SK-N-SH (cell line): ENCODE measurements at regions not wholly inside any gene's neighbourhood (a gene's known extent, or its start where the extent isn't known, plus 50 kb on each side); places are given as distances from the start of the nearest gene placed in this dataset.
"Not testable (repeated sequence)": the region's sequence is repeated elsewhere in the genome, so short reads cannot be mapped to it uniquely, and the experiment has no call there.

Experiments
- CTCF ChIA-PET: fragments of 300-600, 350-600 bp; formaldehyde crosslinking; extraction: SDS; loops from one replicate; lab custom pipeline; 2021; lab: Yijun Ruan, JAX
- POLR2A ChIA-PET: fragments of 350-600 bp; sonication (Branson Sonifier 250); formaldehyde crosslinking; extraction: SDS; loops from one replicate; lab custom pipeline; 2020; ENCODE audit warnings: antibody characterized with exemption, inconsistent platforms; lab: Yijun Ruan, JAX
- DNase-seq: peaks from one replicate; pipeline ENCODE4 v3.0.0; 2012
- H2AFZ ChIP-seq: fragments of 200-600 bp; sonication (generic); 2 replicates; pipeline ENCODE4 v1.8.1; 2016; ENCODE audit warnings: antibody characterized with exemption, mild to moderate bottlenecking, low read depth
- H3F3A ChIP-seq: fragments of 200-600 bp; sonication (generic); replicated peaks from 2 replicates; pipeline ENCODE3; 2016; ENCODE audit warnings: antibody characterized with exemption, mild to moderate bottlenecking; ENCODE audit not compliant: insufficient read depth
- H3K27ac ChIP-seq, 2 experiments: fragments of 200-500 bp in 1 of 2; fragments of 200-600 bp in 1 of 2; sonication (Bioruptor generic) in 1 of 2; sonication (generic), shearing (Covaris generic) in 1 of 2; 2 replicates each; pipeline versions ENCODE4 v1.5.1 to v1.6.1; 2014 to 2016; ENCODE audit warnings: low read depth in 2 of 2, inconsistent platforms in 1 of 2, low read length in 1 of 2, mild to moderate bottlenecking in 1 of 2, mixed read lengths in 1 of 2
- H3K27me3 ChIP-seq: fragments of 200-600 bp; sonication (generic), shearing (Covaris generic); 2 replicates; pipeline ENCODE4 v1.6.1; 2016; ENCODE audit warnings: mixed run types; ENCODE audit not compliant: insufficient read depth
- H3K36me3 ChIP-seq, 2 experiments: fragments of 200-500 bp in 1 of 2; fragments of 200-600 bp in 1 of 2; sonication (Bioruptor generic) in 1 of 2; sonication (generic) in 1 of 2; replicated peaks in 1 of 2; 2 replicates each; pipeline versions ENCODE3 to v1.5.1; 2014 to 2016; ENCODE audit warnings: low read length in 1 of 2, mild to moderate bottlenecking in 1 of 2; ENCODE audit not compliant: insufficient read depth in 2 of 2, control insufficient read depth in 1 of 2
- H3K4me1 ChIP-seq, 2 experiments: fragments of 200-500 bp in 1 of 2; fragments of 200-600 bp in 1 of 2; sonication (Bioruptor generic) in 1 of 2; sonication (generic), shearing (Covaris generic) in 1 of 2; 2 replicates each; pipeline versions ENCODE4 v1.5.1 to v1.6.1; 2014 to 2016; ENCODE audit warnings: low read depth in 1 of 2, low read length in 1 of 2, mixed run types in 1 of 2; ENCODE audit not compliant: insufficient read depth in 2 of 2, control insufficient read depth in 1 of 2
- H3K4me2 ChIP-seq: fragments of 200-600 bp; sonication (generic), shearing (Covaris generic); 2 replicates; pipeline ENCODE4 v1.6.1; 2017; ENCODE audit warnings: mixed run types
- H3K4me3 ChIP-seq, 2 experiments: fragments of 200-500 bp in 1 of 2; fragments of 200-600 bp in 1 of 2; sonication (Bioruptor generic) in 1 of 2; sonication (generic), shearing (Covaris generic) in 1 of 2; 2 replicates each; pipeline versions ENCODE4 v1.5.1 to v1.8.1; 2014 to 2016; ENCODE audit warnings: low read depth in 2 of 2, inconsistent platforms in 1 of 2, low read length in 1 of 2, mild to moderate bottlenecking in 1 of 2, mixed read lengths in 1 of 2, moderate library complexity in 1 of 2
- H3K79me2 ChIP-seq: fragments of 200-600 bp; sonication (generic); 2 replicates; pipeline ENCODE4 v1.8.1; 2017; ENCODE audit warnings: mild to moderate bottlenecking; ENCODE audit not compliant: insufficient read depth
- H3K9ac ChIP-seq: fragments of 200-600 bp; sonication (generic); 2 replicates; pipeline ENCODE4 v1.6.1; 2017; ENCODE audit warnings: mixed run types
- H3K9me2 ChIP-seq: fragments of 200-600 bp; sonication (generic); 2 replicates; pipeline ENCODE4 v1.6.1; 2017; ENCODE audit warnings: mixed run types
- H3K9me3 ChIP-seq: fragments of 200-600 bp; sonication (generic); 2 replicates; pipeline ENCODE4 v1.6.1; 2017; ENCODE audit warnings: mixed run types, mild to moderate bottlenecking, moderate library complexity
- H4K20me1 ChIP-seq: fragments of 200-600 bp; sonication (generic); 2 replicates; pipeline ENCODE4 v1.6.1; 2017; ENCODE audit warnings: mild to moderate bottlenecking, mixed run types; ENCODE audit not compliant: insufficient read depth
- CTCF ChIP-seq: fragments of 200-600 bp; sonication (generic); IDR thresholded peaks from 2 replicates; pipeline ENCODE4 v1.6.1; 2017; ENCODE audit warnings: antibody characterized with exemption, mild to moderate bottlenecking, moderate library complexity
- ELF1 ChIP-seq: IDR thresholded peaks from 2 replicates; pipeline ENCODE4 v1.4.0; 2012
- FOXJ3 ChIP-seq: sonication (generic); formaldehyde crosslinking; IDR thresholded peaks from 2 replicates; pipeline ENCODE4 v1.5.1; 2020; ENCODE audit warnings: mild to moderate bottlenecking, missing genetic modification reagents
- MEF2A ChIP-seq: IDR thresholded peaks from 2 replicates; pipeline ENCODE4 v1.4.0; 2012; ENCODE audit warnings: low read depth, borderline replicate concordance
- MXI1 ChIP-seq: IDR thresholded peaks from 2 replicates; pipeline ENCODE4 v1.6.1; 2012; ENCODE audit warnings: mild to moderate bottlenecking, low read depth, low read length, improper control_type of control experiment
- NRF1 ChIP-seq: IDR thresholded peaks from 2 replicates; pipeline ENCODE4 v1.6.1; 2012; ENCODE audit warnings: low read depth, mild to moderate bottlenecking, low read length
- RAD21 ChIP-seq: IDR thresholded peaks from 2 replicates; pipeline ENCODE4 v1.6.1; 2012; ENCODE audit warnings: mild to moderate bottlenecking, low read length
- RCOR1 ChIP-seq: fragments of 150-350 bp; IDR thresholded peaks from 2 replicates; pipeline ENCODE4 v1.6.1; 2017; ENCODE audit warnings: antibody characterized with exemption, low read length
- RXRA ChIP-seq: IDR thresholded peaks from 2 replicates; pipeline ENCODE4 v1.4.0; 2012; ENCODE audit warnings: low read depth, mild to moderate bottlenecking, borderline replicate concordance
- SIN3A ChIP-seq: IDR thresholded peaks from 2 replicates; pipeline ENCODE4 v1.6.1; 2012; ENCODE audit warnings: low read depth, mild to moderate bottlenecking, low read length, moderate library complexity, borderline replicate concordance
- USF1 ChIP-seq: IDR thresholded peaks from 2 replicates; pipeline ENCODE4 v1.4.0; 2012; ENCODE audit warnings: low read depth, borderline replicate concordance
- YY1 ChIP-seq: IDR thresholded peaks from 2 replicates; pipeline ENCODE4 v1.4.0; 2012; ENCODE audit warnings: low read depth, mild to moderate bottlenecking
- ZBTB33 ChIP-seq: IDR thresholded peaks from 2 replicates; pipeline ENCODE4 v1.4.0; 2012; ENCODE audit warnings: low read depth, borderline replicate concordance
- WGBS: methylation state at CpG from one replicate; pipeline ENCODE4 v1.1.6; 2017; ENCODE audit warnings: low lambda C conversion rate; 5-methylcytosine and 5-hydroxymethylcytosine counted together

- WGBS, result 13% methylated on average over 4 of the region's 4 CpGs
These were observed 375.4 kb upstream of the SFSWAP start for GRCh38 chr12:131335456-131335855.

GRCh38 chr12:131337861-131338260 is 373.0 kb upstream of the SFSWAP start:
- H3K36me3 ChIP-seq, H3K9ac ChIP-seq, H3K27ac ChIP-seq, H3F3A ChIP-seq, H3K9me3 ChIP-seq, DNase-seq, H4K20me1 ChIP-seq, H3K27me3 ChIP-seq, H3K4me1 ChIP-seq, CTCF ChIA-PET, POLR2A ChIA-PET, H3K79me2 ChIP-seq, H2AFZ ChIP-seq, H3K4me2 ChIP-seq, H3K4me3 ChIP-seq, H3K9me2 ChIP-seq: not testable (repeated sequence)
- 21% methylated on average over 3 of the region's 3 CpGs for WGBS

More at GRCh38 chr12:131335456-131335855, 375.4 kb upstream of the SFSWAP start:
- no peak overlapping the region for H3K9ac ChIP-seq
- TF ChIP-seq USF1 (no peak), ELF1 (no peak), RXRA (no peak), ZBTB33 (no peak), CTCF (no peak), SIN3A (no peak), NRF1 (no peak), YY1 (no peak), RAD21 (no peak), MXI1 (no peak), RCOR1 (no peak), MEF2A (no peak), FOXJ3 (CRISPR knock-in tag) (no peak)
- TF ChIP-seq, all 33 proteins: peak for 0
- Histone ChIP-seq H3K4me3 (no peak overlapping the region), H3F3A (no peaks in the 10 kb centered on the region), H3K4me1 (no peaks in the 10 kb centered on the region), H2AFZ (no peak overlapping the region), H3K36me3 (no peaks in the 10 kb centered on the region), H3K4me2 (no peak overlapping the region), H3K79me2 (no peaks in the 10 kb centered on the region), H3K27ac (no peak overlapping the region), H4K20me1 (no peaks in the 10 kb centered on the region), H3K9me3 (no peaks in the 10 kb centered on the region), H3K9me2 (no peaks in the 10 kb centered on the region), H3K27me3 (no peaks in the 10 kb centered on the region)
- no peak for DNase-seq
- ChIA-PET POLR2A (no interaction called here), CTCF (no interaction called here)
